ENCODE measurements at regions not wholly inside any gene's neighbourhood (a gene's known extent, or its start where the extent isn't known, plus 50 kb on each side); places are given as distances from the start of the nearest gene placed in this dataset.

GRCh38 chr12:58363971-58364370, 422.6 kb downstream of the ATP23 start:
- H3K4me1 Mint-ChIP-seq (ENCODE audit: low read depth) = no peaks in the 10 kb centered on the region
- no peaks in the 10 kb centered on the region for H3K36me3 Mint-ChIP-seq (ENCODE audit: insufficient read depth)
- ATAC-seq = no peak
- peaks cover 2% of the 10 kb centered on the region for H3K27me3 Mint-ChIP-seq (ENCODE audit: low read depth)
- no peaks in the 10 kb centered on the region for H3K9me3 Mint-ChIP-seq
- DNase-seq = no peak
- no peak overlapping the region for H3K4me3 Mint-ChIP-seq

GRCh38 chr12:58364389-58365086, 423.2 kb downstream of the ATP23 start:
- Mint-ChIP-seq H3K9me3 (no peaks in the 10 kb centered on the region), H3K36me3 (ENCODE audit: insufficient read depth) (no peaks in the 10 kb centered on the region), H3K4me3 (no peak overlapping the region), H3K27me3 (ENCODE audit: low read depth) (peaks cover 2% of the 10 kb centered on the region), H3K4me1 (ENCODE audit: low read depth) (no peaks in the 10 kb centered on the region)
- DNase-seq (no peak), ATAC-seq (no peak)

- H3K4me1 Mint-ChIP-seq (ENCODE audit: low read depth) = no peaks in the 10 kb centered on the region
- H3K4me3 Mint-ChIP-seq = no peak overlapping the region
- H3K36me3 Mint-ChIP-seq (ENCODE audit: insufficient read depth) = no peaks in the 10 kb centered on the region
- peaks cover 2% of the 10 kb centered on the region for H3K27me3 Mint-ChIP-seq (ENCODE audit: low read depth)
- no peaks in the 10 kb centered on the region for H3K9me3 Mint-ChIP-seq
- no peak for ATAC-seq
- no peak for DNase-seq
Measured at GRCh38 chr12:58365087-58365390, 423.7 kb downstream of the ATP23 start.

- DNase-seq = no peak
- Mint-ChIP-seq H3K27me3 (ENCODE audit: low read depth) (peaks cover 2% of the 10 kb centered on the region), H3K9me3 (peaks cover 10% of the 10 kb centered on the region), H3K36me3 (ENCODE audit: insufficient read depth) (no peaks in the 10 kb centered on the region), H3K4me3 (no peak overlapping the region), H3K4me1 (ENCODE audit: low read depth) (no peaks in the 10 kb centered on the region)
- no peak for ATAC-seq
Measured at GRCh38 chr12:58367041-58367440, 425.7 kb downstream of the ATP23 start.

- no peak for ATAC-seq
- H3K27me3 Mint-ChIP-seq (ENCODE audit: low read depth) = peaks cover 2% of the 10 kb centered on the region
- H3K4me3 Mint-ChIP-seq = no peak overlapping the region
- no peak for DNase-seq
- no peaks in the 10 kb centered on the region for H3K4me1 Mint-ChIP-seq (ENCODE audit: low read depth)
- H3K36me3 Mint-ChIP-seq (ENCODE audit: insufficient read depth) = no peaks in the 10 kb centered on the region
- H3K9me3 Mint-ChIP-seq = peaks cover 17% of the 10 kb centered on the region
Measured at GRCh38 chr12:58368001-58368400, 426.6 kb downstream of the ATP23 start.

- peaks cover 17% of the 10 kb centered on the region for H3K9me3 Mint-ChIP-seq
- H3K4me3 Mint-ChIP-seq = no peak overlapping the region
- peaks cover 2% of the 10 kb centered on the region for H3K27me3 Mint-ChIP-seq (ENCODE audit: low read depth)
- no peaks in the 10 kb centered on the region for H3K36me3 Mint-ChIP-seq (ENCODE audit: insufficient read depth)
- ATAC-seq = no peak
- no peaks in the 10 kb centered on the region for H3K4me1 Mint-ChIP-seq (ENCODE audit: low read depth)
- DNase-seq = no peak
Measured at GRCh38 chr12:58369576-58369975, 428.2 kb downstream of the ATP23 start.

GRCh38 chr12:58372298-58372697, 430.9 kb downstream of the ATP23 start:
- no peaks in the 10 kb centered on the region for H3K36me3 Mint-ChIP-seq (ENCODE audit: insufficient read depth)

GRCh38 chr12:58378028-58378427, 436.7 kb downstream of the ATP23 start:
- Mint-ChIP-seq H3K4me1 (ENCODE audit: low read depth) (no peaks in the 10 kb centered on the region), H3K4me3 (no peak overlapping the region), H3K36me3 (ENCODE audit: insufficient read depth) (no peaks in the 10 kb centered on the region), H3K9me3 (no peaks in the 10 kb centered on the region), H3K27me3 (ENCODE audit: low read depth) (peaks cover 8% of the 10 kb centered on the region)
- no peak for DNase-seq
- no peak for ATAC-seq

More at GRCh38 chr12:58372298-58372697, 430.9 kb downstream of the ATP23 start:
- ATAC-seq (no peak), DNase-seq (no peak)
- H3K27me3 Mint-ChIP-seq (ENCODE audit: low read depth) = no peaks in the 10 kb centered on the region
- H3K4me1 Mint-ChIP-seq (ENCODE audit: low read depth) = no peaks in the 10 kb centered on the region
- H3K4me3 Mint-ChIP-seq = no peak overlapping the region
- H3K9me3 Mint-ChIP-seq = peaks cover 17% of the 10 kb centered on the region

- Mint-ChIP-seq H3K36me3 (ENCODE audit: insufficient read depth) (no peaks in the 10 kb centered on the region), H3K4me3 (no peak overlapping the region), H3K27me3 (ENCODE audit: low read depth) (peaks cover 19% of the 10 kb centered on the region), H3K4me1 (ENCODE audit: low read depth) (no peaks in the 10 kb centered on the region), H3K9me3 (no peaks in the 10 kb centered on the region)
- DNase-seq (no peak), ATAC-seq (no peak)
Measured at GRCh38 chr12:58381546-58381945, 440.2 kb downstream of the ATP23 start.

- no peaks in the 10 kb centered on the region for H3K4me1 Mint-ChIP-seq (ENCODE audit: low read depth)
- H3K36me3 Mint-ChIP-seq (ENCODE audit: insufficient read depth) = no peaks in the 10 kb centered on the region
- no peak overlapping the region for H3K4me3 Mint-ChIP-seq
- no peaks in the 10 kb centered on the region for H3K9me3 Mint-ChIP-seq
- DNase-seq (no peak), ATAC-seq (no peak)
- H3K27me3 Mint-ChIP-seq (ENCODE audit: low read depth) = peaks cover 19% of the 10 kb centered on the region
Measured at GRCh38 chr12:58384196-58384595, 442.8 kb downstream of the ATP23 start.

- Mint-ChIP-seq H3K9me3 (no peaks in the 10 kb centered on the region), H3K36me3 (ENCODE audit: insufficient read depth) (no peaks in the 10 kb centered on the region), H3K4me1 (ENCODE audit: low read depth) (no peaks in the 10 kb centered on the region), H3K4me3 (no peak overlapping the region), H3K27me3 (ENCODE audit: low read depth) (peaks cover 17% of the 10 kb centered on the region)
- no peak for ATAC-seq
- no peak for DNase-seq
Measured at GRCh38 chr12:58386136-58386535, 444.8 kb downstream of the ATP23 start.

- Mint-ChIP-seq H3K4me3 (no peak overlapping the region), H3K4me1 (ENCODE audit: low read depth) (no peaks in the 10 kb centered on the region), H3K36me3 (ENCODE audit: insufficient read depth) (no peaks in the 10 kb centered on the region), H3K9me3 (no peaks in the 10 kb centered on the region), H3K27me3 (ENCODE audit: low read depth) (peaks cover 13% of the 10 kb centered on the region)
- no peak for ATAC-seq
- no peak for DNase-seq
Measured at GRCh38 chr12:58387199-58387598, 445.8 kb downstream of the ATP23 start.

- ATAC-seq (no peak), DNase-seq (no peak)
- no peak overlapping the region for H3K4me3 Mint-ChIP-seq
- no peaks in the 10 kb centered on the region for H3K9me3 Mint-ChIP-seq
- H3K4me1 Mint-ChIP-seq (ENCODE audit: low read depth) = no peaks in the 10 kb centered on the region
- H3K27me3 Mint-ChIP-seq (ENCODE audit: low read depth) = peaks cover 11% of the 10 kb centered on the region
- no peaks in the 10 kb centered on the region for H3K36me3 Mint-ChIP-seq (ENCODE audit: insufficient read depth)
Measured at GRCh38 chr12:58388261-58388660, 446.9 kb downstream of the ATP23 start.

GRCh38 chr12:58393152-58393551, 451.8 kb downstream of the ATP23 start:
- no peak overlapping the region for H3K4me3 Mint-ChIP-seq
- DNase-seq (no peak), ATAC-seq (no peak)
- no peaks in the 10 kb centered on the region for H3K27me3 Mint-ChIP-seq (ENCODE audit: low read depth)
- no peaks in the 10 kb centered on the region for H3K4me1 Mint-ChIP-seq (ENCODE audit: low read depth)
- H3K9me3 Mint-ChIP-seq = no peaks in the 10 kb centered on the region
- no peaks in the 10 kb centered on the region for H3K36me3 Mint-ChIP-seq (ENCODE audit: insufficient read depth)

- Mint-ChIP-seq H3K36me3 (ENCODE audit: insufficient read depth) (no peaks in the 10 kb centered on the region), H3K9me3 (peaks cover 4% of the 10 kb centered on the region), H3K4me1 (ENCODE audit: low read depth) (no peaks in the 10 kb centered on the region), H3K4me3 (no peak overlapping the region), H3K27me3 (ENCODE audit: low read depth) (no peaks in the 10 kb centered on the region)
- no peak for DNase-seq
- no peak for ATAC-seq
Measured at GRCh38 chr12:58395056-58395455, 453.7 kb downstream of the ATP23 start.

- DNase-seq (no peak), ATAC-seq (no peak)
- no peaks in the 10 kb centered on the region for H3K27me3 Mint-ChIP-seq (ENCODE audit: low read depth)
- no peaks in the 10 kb centered on the region for H3K4me1 Mint-ChIP-seq (ENCODE audit: low read depth)
- no peak overlapping the region for H3K4me3 Mint-ChIP-seq
- H3K9me3 Mint-ChIP-seq = peaks cover 5% of the 10 kb centered on the region
- H3K36me3 Mint-ChIP-seq (ENCODE audit: insufficient read depth) = no peaks in the 10 kb centered on the region
Measured at GRCh38 chr12:58395470-58395869, 454.1 kb downstream of the ATP23 start.

Data from activated T-cell treated with anti-CD3 and anti-CD28 coated beads, Interleukin-2, amount 50 U/mL, for 4 hours (primary cell).